H9 (cell line): ENCODE measurements at regions not wholly inside any gene's neighbourhood (a gene's known extent, or its start where the extent isn't known, plus 50 kb on each side); places are given as distances from the start of the nearest gene placed in this dataset.

Experiments
- DNase-seq: peaks from one replicate; pipeline ENCODE4 v3.0.0-alpha.2; 2017
- H2AFZ ChIP-seq: one replicate; pipeline ENCODE4 v1.6.1; 2013; ENCODE audit warnings: mild to moderate bottlenecking, low read length, control low read depth, moderate library complexity
- H2AK5ac ChIP-seq: 2 replicates; pipeline ENCODE4 v1.6.1; 2013; ENCODE audit warnings: low read length, control low read depth, mixed read lengths; ENCODE audit not compliant: insufficient read length
- H2BK120ac ChIP-seq: one replicate; pipeline ENCODE4 v1.6.1; 2013; ENCODE audit warnings: low read depth, mild to moderate bottlenecking, low read length, control low read depth, inconsistent platforms; ENCODE audit not compliant: poor library complexity, severe bottlenecking
- H2BK12ac ChIP-seq: 2 replicates; pipeline ENCODE4 v1.6.1; 2013; ENCODE audit warnings: low read length, control low read depth, mixed read lengths, low read depth; ENCODE audit not compliant: insufficient read length
- H2BK15ac ChIP-seq: 2 replicates; pipeline ENCODE4 v1.6.1; 2013; ENCODE audit warnings: low read depth, low read length, control low read depth
- H2BK20ac ChIP-seq: one replicate; pipeline ENCODE4 v1.6.1; 2013; ENCODE audit warnings: low read depth, mild to moderate bottlenecking, low read length, control low read depth, inconsistent platforms; ENCODE audit not compliant: poor library complexity, severe bottlenecking
- H2BK5ac ChIP-seq: 2 replicates; pipeline ENCODE4 v1.6.1; 2013; ENCODE audit warnings: low read length, control low read depth, mixed read lengths; ENCODE audit not compliant: insufficient read length
- H3K14ac ChIP-seq: 2 replicates; pipeline ENCODE4 v1.6.1; 2013; ENCODE audit warnings: low read length, control low read depth; ENCODE audit not compliant: insufficient read depth
- H3K18ac ChIP-seq: 2 replicates; pipeline ENCODE4 v1.6.1; 2013; ENCODE audit warnings: low read depth, mild to moderate bottlenecking, mixed read lengths, low read length, control low read depth; ENCODE audit not compliant: insufficient read length
- H3K23ac ChIP-seq: 2 replicates; pipeline ENCODE4 v1.6.1; 2013; ENCODE audit warnings: low read length, control low read depth, mixed read lengths, low read depth; ENCODE audit not compliant: insufficient read length
- H3K23me2 ChIP-seq: 2 replicates; pipeline ENCODE4 v1.6.1; 2013; ENCODE audit warnings: low read depth, mild to moderate bottlenecking, mixed read lengths, low read length, control low read depth; ENCODE audit not compliant: insufficient read length, poor library complexity, severe bottlenecking
- H3K27ac ChIP-seq: 2 replicates; pipeline ENCODE4 v1.5.1; 2013; ENCODE audit warnings: low read length, control low read depth, mixed read lengths, low read depth; ENCODE audit not compliant: insufficient read length
- H3K27me3 ChIP-seq: 2 replicates; pipeline ENCODE4 v1.6.1; 2013; ENCODE audit warnings: low read length, control low read depth, inconsistent platforms; ENCODE audit not compliant: insufficient read depth
- H3K4ac ChIP-seq: 2 replicates; pipeline ENCODE4 v1.6.1; 2013; ENCODE audit warnings: low read depth, mild to moderate bottlenecking, control low read depth, inconsistent platforms, low read length, moderate library complexity
- H3K4me1 ChIP-seq: 2 replicates; pipeline ENCODE4 v1.6.1; 2013; ENCODE audit warnings: low read length, control low read depth, inconsistent platforms; ENCODE audit not compliant: insufficient read depth
- H3K4me2 ChIP-seq: 2 replicates; pipeline ENCODE4 v1.6.1; 2013; ENCODE audit warnings: low read length, control low read depth, mixed read lengths; ENCODE audit not compliant: insufficient read length, insufficient read depth
- H3K56ac ChIP-seq: 2 replicates; pipeline ENCODE4 v1.6.1; 2013; ENCODE audit warnings: low read depth, mild to moderate bottlenecking, mixed read lengths, low read length, control low read depth; ENCODE audit not compliant: insufficient read length
- H3K79me1 ChIP-seq: 2 replicates; pipeline ENCODE4 v1.6.1; 2013; ENCODE audit warnings: low read depth, mild to moderate bottlenecking, moderate library complexity, low read length, control low read depth, inconsistent platforms; ENCODE audit not compliant: insufficient read depth, poor library complexity, severe bottlenecking
- H3K79me2 ChIP-seq: 2 replicates; pipeline ENCODE4 v1.6.1; 2013; ENCODE audit warnings: low read length, control low read depth, inconsistent platforms; ENCODE audit not compliant: insufficient read depth
- H3K9ac ChIP-seq: 2 replicates; pipeline ENCODE4 v1.6.1; 2013; ENCODE audit warnings: low read length, control low read depth, mixed read lengths; ENCODE audit not compliant: insufficient read length; ENCODE audit errors: extremely low read depth
- H3K9me3 ChIP-seq: one replicate; pipeline ENCODE4 v1.6.1; 2013; ENCODE audit warnings: low read depth, low read length, inconsistent platforms; ENCODE audit not compliant: control insufficient read depth
- H3T11ph ChIP-seq: one replicate; pipeline ENCODE4 v1.6.1; 2013; ENCODE audit warnings: mild to moderate bottlenecking, low read length, control low read depth, inconsistent platforms
- H4K20me1 ChIP-seq: one replicate; pipeline ENCODE4 v1.6.1; 2013; ENCODE audit not compliant: control insufficient read depth, insufficient read length, insufficient read depth
- H4K5ac ChIP-seq: 2 replicates; pipeline ENCODE4 v1.6.1; 2013; ENCODE audit warnings: low read depth, mild to moderate bottlenecking, mixed read lengths, low read length, control low read depth; ENCODE audit not compliant: insufficient read length
- H4K8ac ChIP-seq: replicated peaks from 2 replicates; pipeline ENCODE4 v1.6.1; 2013; ENCODE audit warnings: low read length, control low read depth, mixed read lengths, low read depth; ENCODE audit not compliant: insufficient read length
- H4K91ac ChIP-seq: 2 replicates; pipeline ENCODE4 v1.6.1; 2013; ENCODE audit warnings: low read depth, mild to moderate bottlenecking, moderate library complexity, mixed read lengths, low read length, control low read depth; ENCODE audit not compliant: insufficient read length
- H3K27ac Mint-ChIP-seq, 3 experiments: 2 replicates in 2 of 3; 3 replicates in 1 of 3; pipeline ENCODE4 v1.8.0; 2020 to 2021; ENCODE audit warnings: mixed read lengths in 3 of 3, mild to moderate bottlenecking in 1 of 3, moderate library complexity in 1 of 3
- H3K27me3 Mint-ChIP-seq: 2 replicates; pipeline ENCODE4 v1.8.0; 2021; ENCODE audit warnings: low read depth, mild to moderate bottlenecking, moderate library complexity, mixed read lengths
- H3K36me3 Mint-ChIP-seq, 3 experiments: 2 replicates in 2 of 3; 3 replicates in 1 of 3; pipeline ENCODE4 v1.8.0; 2020 to 2021; ENCODE audit warnings: low read depth in 3 of 3, mixed read lengths in 3 of 3; ENCODE audit not compliant: insufficient read depth in 1 of 3
- H3K4me1 Mint-ChIP-seq, 2 experiments: 2 replicates each; pipeline ENCODE4 v1.8.0; 2020; ENCODE audit warnings: mixed read lengths in 2 of 2
- H3K4me3 Mint-ChIP-seq, 2 experiments: 2 replicates in 1 of 2; 3 replicates in 1 of 2; pipeline ENCODE4 v1.8.0; 2020 to 2021; ENCODE audit warnings: mild to moderate bottlenecking in 2 of 2, mixed read lengths in 2 of 2, moderate library complexity in 1 of 2
- H3K9me3 Mint-ChIP-seq, 2 experiments: 2 replicates in 1 of 2; 3 replicates in 1 of 2; pipeline ENCODE4 v1.8.0; 2020; ENCODE audit warnings: mild to moderate bottlenecking in 2 of 2, mixed read lengths in 2 of 2, moderate library complexity in 1 of 2
- WGBS: extraction: QIAGEN DNeasy Blood & Tissue Kit; methylation state at CpG from one replicate; pipeline ENCODE4 v1.1.7; 2013; ENCODE audit warnings: missing lambda C conversion rate, low lambda C conversion rate, mixed read lengths; ENCODE audit not compliant: insufficient read length; ENCODE audit errors: extremely low coverage; 5-methylcytosine and 5-hydroxymethylcytosine counted together
- TF ChIP-seq, protein P1 (sequence below): fragments of 200-600 bp; sonication (generic); conservative IDR thresholded peaks from 3 replicates; pipeline ENCODE4 v1.8.0; 2021; ENCODE audit warnings: antibody characterized with exemption, mild to moderate bottlenecking

DNA sequence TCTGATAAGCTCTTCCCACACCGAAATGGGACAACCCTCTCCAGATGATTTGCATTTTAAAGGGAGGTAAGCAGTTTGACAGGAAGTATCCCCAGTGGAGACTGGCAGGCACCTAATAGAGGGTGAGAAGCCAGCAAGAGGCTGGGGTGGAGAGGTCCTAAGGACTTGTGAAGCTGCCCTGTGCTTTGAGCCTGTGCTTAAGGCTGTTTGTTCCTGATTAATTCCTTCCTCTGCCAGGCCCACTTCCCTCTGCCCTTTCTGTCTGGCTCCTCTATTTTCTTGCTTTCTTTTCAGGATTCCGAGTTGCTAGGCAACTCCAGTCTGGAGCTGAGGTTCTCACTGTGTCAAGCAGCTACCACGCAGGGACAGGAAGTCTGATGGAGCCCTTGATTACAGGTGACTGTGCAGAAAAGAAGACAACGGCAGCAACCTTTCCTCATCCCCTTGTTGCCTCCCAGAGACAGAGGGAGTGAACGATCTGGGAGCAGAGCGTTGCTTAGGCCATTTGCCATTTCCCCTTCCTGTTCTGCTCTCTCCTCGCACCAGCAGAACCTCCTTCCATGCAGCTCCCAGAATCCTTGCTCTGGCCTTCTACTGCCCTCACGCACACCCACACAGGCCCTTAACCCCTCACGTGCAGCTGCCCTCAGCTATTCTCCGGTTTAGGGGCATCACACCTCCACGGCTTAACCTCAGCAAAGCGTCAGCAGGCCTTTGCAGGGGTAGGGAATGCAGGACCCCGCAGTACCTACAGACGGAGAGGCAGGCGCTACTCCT is 103.6 kb upstream of the CELF4 start:
- no peak overlapping the region for H4K5ac ChIP-seq
- H4K8ac ChIP-seq, result peak overlapping the region; percentile 90
- H2AK5ac ChIP-seq, result no peak overlapping the region
- DNase-seq, result peak; percentile 65
- no peak overlapping the region for H4K91ac ChIP-seq
- no peaks in the 10 kb centered on the region for H3K9me3 ChIP-seq
- H3K27ac Mint-ChIP-seq, result peak overlapping the region in 2 of 3 experiments; percentile 76 to 84; a peak in 3 of 7 replicates
- H3K79me2 ChIP-seq, result no peaks in the 10 kb centered on the region
- no peak overlapping the region for H3K23ac ChIP-seq
- no peak overlapping the region for H3K4me3 Mint-ChIP-seq
- no peaks in the 10 kb centered on the region for H3K23me2 ChIP-seq
- no peak overlapping the region for H2BK5ac ChIP-seq
- no peak overlapping the region for H3K56ac ChIP-seq
- H3K4me2 ChIP-seq, result no peak overlapping the region
- H4K20me1 ChIP-seq, result no peaks in the 10 kb centered on the region
- H2BK12ac ChIP-seq, result no peak overlapping the region
- no CpG with 5 or more reads among the region's 15 CpGs for WGBS
- H3K9ac ChIP-seq, result no peak overlapping the region
- peaks cover 22 to 28% of the 10 kb centered on the region in 2 experiments for H3K4me1 Mint-ChIP-seq
- peaks cover 2% of the 10 kb centered on the region for H3K27me3 Mint-ChIP-seq
- peak overlapping the region; percentile 44 for H3K14ac ChIP-seq
- no peak overlapping the region for H2AFZ ChIP-seq
- H3K36me3 Mint-ChIP-seq, result no peaks in the 10 kb centered on the region; a peak in 1 of 7 replicates
- 0 out of 5 replicates have a peak, but pooled peaks cover 0 to 2% of the 10 kb centered on the region in 2 experiments for H3K9me3 Mint-ChIP-seq
- H2BK120ac ChIP-seq, result no peak overlapping the region
- no peaks in the 10 kb centered on the region for H3K79me1 ChIP-seq
- H3K18ac ChIP-seq, result peak overlapping the region; percentile 85
- H2BK15ac ChIP-seq, result no peak overlapping the region
- H3T11ph ChIP-seq, result no peak overlapping the region
- H3K4ac ChIP-seq, result no peak overlapping the region
- H2BK20ac ChIP-seq, result no peak overlapping the region
- TF ChIP-seq, protein P1, sequence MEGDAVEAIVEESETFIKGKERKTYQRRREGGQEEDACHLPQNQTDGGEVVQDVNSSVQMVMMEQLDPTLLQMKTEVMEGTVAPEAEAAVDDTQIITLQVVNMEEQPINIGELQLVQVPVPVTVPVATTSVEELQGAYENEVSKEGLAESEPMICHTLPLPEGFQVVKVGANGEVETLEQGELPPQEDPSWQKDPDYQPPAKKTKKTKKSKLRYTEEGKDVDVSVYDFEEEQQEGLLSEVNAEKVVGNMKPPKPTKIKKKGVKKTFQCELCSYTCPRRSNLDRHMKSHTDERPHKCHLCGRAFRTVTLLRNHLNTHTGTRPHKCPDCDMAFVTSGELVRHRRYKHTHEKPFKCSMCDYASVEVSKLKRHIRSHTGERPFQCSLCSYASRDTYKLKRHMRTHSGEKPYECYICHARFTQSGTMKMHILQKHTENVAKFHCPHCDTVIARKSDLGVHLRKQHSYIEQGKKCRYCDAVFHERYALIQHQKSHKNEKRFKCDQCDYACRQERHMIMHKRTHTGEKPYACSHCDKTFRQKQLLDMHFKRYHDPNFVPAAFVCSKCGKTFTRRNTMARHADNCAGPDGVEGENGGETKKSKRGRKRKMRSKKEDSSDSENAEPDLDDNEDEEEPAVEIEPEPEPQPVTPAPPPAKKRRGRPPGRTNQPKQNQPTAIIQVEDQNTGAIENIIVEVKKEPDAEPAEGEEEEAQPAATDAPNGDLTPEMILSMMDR, result no peak
- H3K27ac ChIP-seq, result no peak overlapping the region
- peaks cover 6% of the 10 kb centered on the region; the same call in 1 of the 2 replicates for H3K4me1 ChIP-seq
- H3K27me3 ChIP-seq, result no peaks in the 10 kb centered on the region
